AG04450 (cell line): ENCODE measurements at regions not wholly inside any gene's neighbourhood (a gene's known extent, or its start where the extent isn't known, plus 50 kb on each side); places are given as distances from the start of the nearest gene placed in this dataset.

Experiments used
- CTCF ChIA-PET: fragments of 300-600, 350-600 bp; formaldehyde crosslinking; extraction: SDS; loops from one replicate; lab custom pipeline; 2022; ENCODE audit warnings: antibody characterized with exemption, inconsistent platforms; lab: Charles Lee
- POLR2A ChIA-PET: fragments of 350-600 bp; formaldehyde crosslinking; extraction: SDS; loops from one replicate; lab custom pipeline; 2021; ENCODE audit warnings: antibody characterized with exemption, inconsistent platforms; lab: Yijun Ruan, JAX
- DNase-seq: peaks from one replicate; pipeline ENCODE4 v3.0.0-alpha.2; 2011; ENCODE audit warnings: low read depth, low spot score
- H3K27ac ChIP-seq: one replicate; pipeline ENCODE4 v1.5.1; 2012; ENCODE audit warnings: low read depth, low read length, control low read depth
- H3K27me3 ChIP-seq: one replicate; pipeline ENCODE4 v1.6.0; 2012; ENCODE audit warnings: low read length; ENCODE audit not compliant: control insufficient read depth, insufficient read depth
- H3K4me3 ChIP-seq: 2 replicates; pipeline ENCODE4 v1.5.1; 2011; ENCODE audit warnings: mild to moderate bottlenecking, low read depth, low read length, control low read depth
- H3K9me3 ChIP-seq: 2 replicates; pipeline ENCODE4 v1.5.1; 2012; ENCODE audit warnings: low read length; ENCODE audit not compliant: control insufficient read depth, insufficient read depth
- CTCF ChIP-seq: IDR thresholded peaks from 2 replicates; pipeline ENCODE4 v1.5.1; 2011; ENCODE audit warnings: low read depth, low read length, control low read depth, inconsistent platforms

GRCh38 chr2:82795446-82795845 is 1663.6 kb downstream of the SUCLG1 start:
- no peak for TF ChIP-seq CTCF
- POLR2A ChIA-PET, result no interaction called here
- Histone ChIP-seq H3K27ac (no peak overlapping the region), H3K27me3 (no peaks in the 10 kb centered on the region), H3K9me3 (no peaks in the 10 kb centered on the region), H3K4me3 (no peak overlapping the region)
- DNase-seq, result no peak
- CTCF ChIA-PET, result no interaction called here

- POLR2A ChIA-PET, result no interaction called here
- no peak overlapping the region for H3K4me3 ChIP-seq
- CTCF ChIA-PET, result no interaction called here
Observed at GRCh38 chr2:82793711-82794435, 1665.2 kb downstream of the SUCLG1 start.

GRCh38 chr2:82792316-82792715 is 1666.8 kb downstream of the SUCLG1 start:
- Histone ChIP-seq H3K9me3 (no peaks in the 10 kb centered on the region), H3K27me3 (peaks cover 2% of the 10 kb centered on the region), H3K27ac (no peak overlapping the region), H3K4me3 (no peak overlapping the region)
- CTCF ChIA-PET, result no interaction called here
- DNase-seq, result no peak
- POLR2A ChIA-PET, result no interaction called here
- TF ChIP-seq CTCF, result no peak

More at GRCh38 chr2:82793711-82794435, 1665.2 kb downstream of the SUCLG1 start:
- Histone ChIP-seq H3K27me3 (peaks cover 2% of the 10 kb centered on the region), H3K27ac (no peak overlapping the region), H3K9me3 (no peaks in the 10 kb centered on the region)
- no peak for DNase-seq
- TF ChIP-seq CTCF, result no peak

GRCh38 chr2:82790206-82791021 is 1668.7 kb downstream of the SUCLG1 start:
- Histone ChIP-seq H3K27ac (no peak overlapping the region), H3K27me3 (peaks cover 2% of the 10 kb centered on the region), H3K9me3 (no peaks in the 10 kb centered on the region), H3K4me3 (no peak overlapping the region)
- ChIA-PET POLR2A (no interaction called here), CTCF (interaction anchor here (1.9 kb wide), 1 partner anchor 406 kb away, joined by 7 read pairs; no protein-coding TSS in a partner anchor)
- DNase-seq, result peak; percentile 8
- no peak for TF ChIP-seq CTCF

- no peak for TF ChIP-seq CTCF
- Histone ChIP-seq H3K27me3 (peaks cover 2% of the 10 kb centered on the region), H3K4me3 (no peak overlapping the region), H3K9me3 (no peaks in the 10 kb centered on the region), H3K27ac (no peak overlapping the region)
- CTCF ChIA-PET, result interaction anchor here (1.9 kb wide), 1 partner anchor 407 kb away, joined by 7 read pairs; no protein-coding TSS in a partner anchor
- POLR2A ChIA-PET, result no interaction called here
- no peak for DNase-seq
Observed at GRCh38 chr2:82789851-82790205, 1669.3 kb downstream of the SUCLG1 start.
